ENCODE measurements at regions not wholly inside any gene's neighbourhood (a gene's known extent, or its start where the extent isn't known, plus 50 kb on each side); places are given as distances from the start of the nearest gene placed in this dataset.

DNA sequence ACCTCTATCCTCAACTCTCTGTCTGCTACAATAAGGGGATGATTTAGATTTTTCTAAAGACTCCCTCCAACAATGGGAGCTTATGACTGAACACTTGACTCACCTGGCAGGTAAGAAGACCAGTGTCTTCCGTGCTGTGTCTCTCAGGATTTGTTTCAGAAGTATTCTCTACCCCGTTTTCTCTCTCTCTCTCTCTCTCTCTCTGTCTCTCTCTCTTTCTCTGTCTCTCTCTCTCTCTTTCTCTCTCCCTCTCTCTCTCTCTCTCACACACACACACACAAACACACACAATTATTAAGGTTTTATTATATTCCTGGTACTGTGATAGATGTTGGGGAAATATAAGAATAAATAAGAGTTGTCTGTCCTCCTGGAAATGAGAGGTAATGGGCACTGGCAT, 263.9 kb downstream of the TOX3 start:
- Mint-ChIP-seq H3K4me1 (no peaks in the 10 kb centered on the region), H3K27ac (no peak overlapping the region), H3K9me3 (peaks cover 18 to 20% of the 10 kb centered on the region in 2 donors), H3K4me3 (no peak overlapping the region), H3K27me3 (ENCODE audit: low read depth in 2 of 2) (no peaks in the 10 kb centered on the region), H3K36me3 (no peaks in the 10 kb centered on the region)
- Histone ChIP-seq H3K27me3 (ENCODE audit: control insufficient read depth, insufficient read depth, low read length) (no peaks in the 10 kb centered on the region), H3K36me3 (ENCODE audit: control insufficient read depth, insufficient read depth, low read length) (no peaks in the 10 kb centered on the region), H3K4me3 (ENCODE audit: low read length) (no peak overlapping the region), H3K9me3 (ENCODE audit: control insufficient read depth, insufficient read depth, low read length) (no peaks in the 10 kb centered on the region), H3K27ac (ENCODE audit: low read length) (no peak overlapping the region), H3K4me1 (ENCODE audit: control insufficient read depth, insufficient read depth, low read length) (no peaks in the 10 kb centered on the region)
- ATAC-seq (no peak), DNase-seq (no peak)
- TF ChIP-seq, protein P1, sequence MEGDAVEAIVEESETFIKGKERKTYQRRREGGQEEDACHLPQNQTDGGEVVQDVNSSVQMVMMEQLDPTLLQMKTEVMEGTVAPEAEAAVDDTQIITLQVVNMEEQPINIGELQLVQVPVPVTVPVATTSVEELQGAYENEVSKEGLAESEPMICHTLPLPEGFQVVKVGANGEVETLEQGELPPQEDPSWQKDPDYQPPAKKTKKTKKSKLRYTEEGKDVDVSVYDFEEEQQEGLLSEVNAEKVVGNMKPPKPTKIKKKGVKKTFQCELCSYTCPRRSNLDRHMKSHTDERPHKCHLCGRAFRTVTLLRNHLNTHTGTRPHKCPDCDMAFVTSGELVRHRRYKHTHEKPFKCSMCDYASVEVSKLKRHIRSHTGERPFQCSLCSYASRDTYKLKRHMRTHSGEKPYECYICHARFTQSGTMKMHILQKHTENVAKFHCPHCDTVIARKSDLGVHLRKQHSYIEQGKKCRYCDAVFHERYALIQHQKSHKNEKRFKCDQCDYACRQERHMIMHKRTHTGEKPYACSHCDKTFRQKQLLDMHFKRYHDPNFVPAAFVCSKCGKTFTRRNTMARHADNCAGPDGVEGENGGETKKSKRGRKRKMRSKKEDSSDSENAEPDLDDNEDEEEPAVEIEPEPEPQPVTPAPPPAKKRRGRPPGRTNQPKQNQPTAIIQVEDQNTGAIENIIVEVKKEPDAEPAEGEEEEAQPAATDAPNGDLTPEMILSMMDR (IDR thresholded peaks at IDR 0.05), result no peak
- WGBS (ENCODE audit: insufficient coverage), result 55% methylated on average over 2 of the region's 2 CpGs
- intact Hi-C loops (cut with micrococcal nuclease), result no loop called here

DNA sequence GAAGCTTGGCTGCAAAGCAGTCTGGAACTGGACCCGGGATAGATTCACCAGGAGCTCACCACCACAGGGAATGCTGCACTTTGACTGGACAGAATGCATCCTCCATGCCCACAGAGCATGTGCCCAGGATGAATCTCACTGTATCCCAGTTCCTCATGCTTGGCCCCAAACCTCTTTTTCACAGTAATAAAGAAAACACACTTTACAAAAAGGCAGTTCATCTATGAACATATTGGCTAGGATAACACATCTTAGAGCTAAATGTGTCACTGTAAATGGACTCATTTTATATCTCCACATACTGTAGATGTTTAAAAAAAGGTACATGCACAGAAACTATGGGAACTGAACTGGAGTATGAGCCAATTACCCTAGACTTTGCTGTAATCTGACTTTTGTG, 266.9 kb downstream of the TOX3 start:
- Histone ChIP-seq H3K9me3 (ENCODE audit: control insufficient read depth, insufficient read depth, low read length) (no peaks in the 10 kb centered on the region), H3K27ac (ENCODE audit: low read length) (no peak overlapping the region), H3K27me3 (ENCODE audit: control insufficient read depth, insufficient read depth, low read length) (no peaks in the 10 kb centered on the region), H3K4me3 (ENCODE audit: low read length) (no peak overlapping the region), H3K4me1 (ENCODE audit: control insufficient read depth, insufficient read depth, low read length) (no peaks in the 10 kb centered on the region), H3K36me3 (ENCODE audit: control insufficient read depth, insufficient read depth, low read length) (no peaks in the 10 kb centered on the region)
- Mint-ChIP-seq H3K27ac (no peak overlapping the region), H3K9me3 (peaks cover 10 to 15% of the 10 kb centered on the region in 2 donors), H3K4me3 (no peak overlapping the region), H3K27me3 (ENCODE audit: low read depth in 2 of 2) (no peaks in the 10 kb centered on the region), H3K36me3 (no peaks in the 10 kb centered on the region), H3K4me1 (no peaks in the 10 kb centered on the region)
- TF ChIP-seq, protein P1 (IDR thresholded peaks at IDR 0.05), result no peak
- intact Hi-C loops (cut with micrococcal nuclease), result no loop called here
- ATAC-seq (no peak), DNase-seq (no peak)
- 85% methylated on average over 1 of the region's 1 CpG for WGBS (ENCODE audit: insufficient coverage)

DNA sequence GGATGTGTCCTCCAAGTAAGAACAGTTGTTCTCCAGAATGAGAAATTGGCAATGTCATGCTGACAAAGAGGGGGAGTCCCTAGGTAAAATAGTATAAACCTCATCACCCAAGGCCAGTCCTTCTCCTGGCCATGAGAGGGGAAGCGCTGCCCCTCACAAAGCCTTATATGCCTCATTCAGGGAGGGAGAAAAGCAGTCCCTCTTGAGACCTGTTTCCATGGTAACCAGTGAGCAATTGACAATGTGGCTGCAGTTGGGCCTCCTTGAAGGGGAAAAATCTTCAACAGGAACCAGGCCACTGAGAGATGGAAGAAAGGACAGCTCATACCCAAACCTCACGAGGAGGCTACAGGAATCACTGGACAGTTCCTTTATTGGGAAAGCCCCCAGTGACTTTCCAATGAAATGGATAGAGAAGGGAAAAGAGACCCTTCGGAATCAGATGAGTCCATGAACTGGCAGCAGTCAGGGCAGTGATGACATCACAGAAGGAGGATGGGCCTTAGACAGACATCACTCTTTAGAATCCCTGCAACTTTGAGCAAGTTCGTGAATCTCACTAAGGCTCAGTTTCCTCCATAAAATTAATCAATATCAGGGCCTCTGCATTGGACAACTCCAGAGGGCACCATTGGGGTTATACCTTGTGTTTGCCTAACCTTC, 275.7 kb downstream of the TOX3 start:
- Mint-ChIP-seq H3K4me1 (no peaks in the 10 kb centered on the region), H3K4me3 (no peak overlapping the region), H3K9me3 (peaks cover 8 to 10% of the 10 kb centered on the region in 2 donors), H3K27me3 (ENCODE audit: low read depth in 2 of 2) (no peaks in the 10 kb centered on the region), H3K36me3 (no peaks in the 10 kb centered on the region), H3K27ac (no peak overlapping the region)
- H3K9me3 ChIP-seq (ENCODE audit: control insufficient read depth, insufficient read depth, low read length), result no peaks in the 10 kb centered on the region
- H3K4me3 ChIP-seq (ENCODE audit: low read length), result no peak overlapping the region
- ATAC-seq (no peak), DNase-seq (no peak)
- no peaks in the 10 kb centered on the region for H3K4me1 ChIP-seq (ENCODE audit: control insufficient read depth, insufficient read depth, low read length)
- no peaks in the 10 kb centered on the region for H3K27me3 ChIP-seq (ENCODE audit: control insufficient read depth, insufficient read depth, low read length)
- TF ChIP-seq, protein P1 (IDR thresholded peaks at IDR 0.05), result no peak
- intact Hi-C loops (cut with micrococcal nuclease), result no loop called here
- H3K36me3 ChIP-seq (ENCODE audit: control insufficient read depth, insufficient read depth, low read length), result no peaks in the 10 kb centered on the region
- WGBS (ENCODE audit: insufficient coverage), result 78% methylated on average over 4 of the region's 4 CpGs
- no peak overlapping the region for H3K27ac ChIP-seq (ENCODE audit: low read length)

DNA sequence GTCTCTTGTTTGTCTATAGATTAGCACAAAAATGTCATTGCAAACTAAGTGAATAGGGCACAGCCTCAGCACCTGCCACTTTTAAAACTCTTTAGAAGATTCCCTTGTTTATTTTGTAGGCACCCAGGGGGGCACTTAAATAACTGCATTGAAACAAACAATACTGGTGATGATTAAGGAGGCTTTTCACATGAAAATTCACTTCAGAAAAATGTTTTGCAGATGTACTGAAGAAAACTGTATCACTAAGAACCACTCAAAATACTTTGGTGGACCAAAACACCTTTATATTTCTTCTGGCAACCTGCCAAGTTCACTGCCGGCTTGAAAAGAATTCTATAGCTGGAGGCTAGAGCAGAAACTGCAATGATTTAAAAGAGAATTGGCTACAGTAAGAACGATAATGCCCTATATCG, 281.5 kb downstream of the TOX3 start:
- Histone ChIP-seq H3K27ac (ENCODE audit: low read length) (no peak overlapping the region), H3K9me3 (ENCODE audit: control insufficient read depth, insufficient read depth, low read length) (no peaks in the 10 kb centered on the region), H3K27me3 (ENCODE audit: control insufficient read depth, insufficient read depth, low read length) (no peaks in the 10 kb centered on the region), H3K4me1 (ENCODE audit: control insufficient read depth, insufficient read depth, low read length) (no peaks in the 10 kb centered on the region), H3K4me3 (ENCODE audit: low read length) (no peak overlapping the region), H3K36me3 (ENCODE audit: control insufficient read depth, insufficient read depth, low read length) (no peaks in the 10 kb centered on the region)
- Mint-ChIP-seq H3K27ac (no peak overlapping the region), H3K36me3 (no peaks in the 10 kb centered on the region), H3K4me1 (no peaks in the 10 kb centered on the region), H3K4me3 (no peak overlapping the region), H3K9me3 (peaks cover 3 to 9% of the 10 kb centered on the region in 2 donors), H3K27me3 (ENCODE audit: low read depth in 2 of 2) (no peaks in the 10 kb centered on the region)
- ATAC-seq, result no peak
- 32% methylated on average over 3 of the region's 3 CpGs for WGBS (ENCODE audit: insufficient coverage)
- DNase-seq, result no peak
- TF ChIP-seq, protein P1 (IDR thresholded peaks at IDR 0.05), result no peak
- intact Hi-C loops (cut with micrococcal nuclease), result no loop called here
